GM23338 (cell line): ENCODE measurements at regions not wholly inside any gene's neighbourhood (a gene's known extent, or its start where the extent isn't known, plus 50 kb on each side); places are given as distances from the start of the nearest gene placed in this dataset.

Source experiments
- ATAC-seq: fragments of 200-7000 bp; cut with Tn5 transposase; 3 replicates; pipeline ENCODE4 v1.9.1; 2020
- DNase-seq: peaks from one replicate; pipeline ENCODE4 v3.0.0-alpha.2; 2015; ENCODE audit warnings: low spot score
- H2AFZ ChIP-seq: fragments of 200-600 bp; sonication (generic); 2 replicates; pipeline ENCODE4 v1.8.0; 2016; ENCODE audit warnings: antibody characterized with exemption, mild to moderate bottlenecking, moderate library complexity
- H3F3A ChIP-seq: fragments of 200-600 bp; sonication (generic); replicated peaks from 2 replicates; pipeline ENCODE4 v1.8.0; 2017; ENCODE audit warnings: antibody characterized with exemption, mixed run types, low read depth
- H3K27ac ChIP-seq: fragments of 200-600 bp; sonication (generic); 2 replicates; pipeline ENCODE4 v1.6.1; 2016; ENCODE audit warnings: low read depth
- H3K27me3 ChIP-seq: fragments of 200-600 bp; sonication (generic); 2 replicates; pipeline ENCODE4 v1.8.0; 2016; ENCODE audit warnings: mild to moderate bottlenecking, mixed run types, moderate library complexity; ENCODE audit not compliant: insufficient read depth
- H3K36me3 ChIP-seq: fragments of 200-600 bp; sonication (generic); 2 replicates; pipeline ENCODE4 v1.8.0; 2016; ENCODE audit warnings: mild to moderate bottlenecking; ENCODE audit not compliant: insufficient read depth
- H3K4me1 ChIP-seq: fragments of 200-600 bp; sonication (generic); 2 replicates; pipeline ENCODE4 v1.8.0; 2016; ENCODE audit warnings: mild to moderate bottlenecking, moderate library complexity; ENCODE audit not compliant: insufficient read depth
- H3K4me2 ChIP-seq: fragments of 200-600 bp; sonication (generic); 2 replicates; pipeline ENCODE4 v1.7.1; 2017; ENCODE audit warnings: mixed run types
- H3K4me3 ChIP-seq: fragments of 200-600 bp; sonication (generic); 2 replicates; pipeline ENCODE4 v1.6.1; 2016; ENCODE audit warnings: mixed run types
- H3K79me2 ChIP-seq: fragments of 200-600 bp; sonication (generic); replicated peaks from 2 replicates; pipeline ENCODE4 v1.8.0; 2017; ENCODE audit warnings: mild to moderate bottlenecking; ENCODE audit not compliant: insufficient read depth
- H3K9me2 ChIP-seq: fragments of 200-600 bp; sonication (generic); 2 replicates; pipeline ENCODE4 v1.8.0; 2017; ENCODE audit not compliant: insufficient read depth
- H4K20me1 ChIP-seq: fragments of 200-600 bp; sonication (generic); replicated peaks from 2 replicates; pipeline ENCODE4 v1.8.0; 2017; ENCODE audit warnings: mild to moderate bottlenecking; ENCODE audit not compliant: insufficient read depth
- H3K27ac Mint-ChIP-seq: 2 replicates; pipeline ENCODE4 v1.8.0; 2020; ENCODE audit warnings: inconsistent platforms, mild to moderate bottlenecking, moderate library complexity, mixed read lengths
- H3K27me3 Mint-ChIP-seq: 3 replicates; pipeline ENCODE4 v1.8.0; 2022; ENCODE audit warnings: low read depth, mild to moderate bottlenecking, moderate library complexity, mixed read lengths, inconsistent platforms; ENCODE audit not compliant: insufficient read depth, poor library complexity
- H3K36me3 Mint-ChIP-seq: 3 replicates; pipeline ENCODE4 v1.8.0; 2021; ENCODE audit warnings: low read depth, mild to moderate bottlenecking, inconsistent platforms, moderate library complexity, mixed read lengths
- H3K4me1 Mint-ChIP-seq: 3 replicates; pipeline ENCODE4 v1.8.0; 2020; ENCODE audit warnings: mild to moderate bottlenecking, inconsistent platforms, mixed read lengths
- H3K4me3 Mint-ChIP-seq: 3 replicates; pipeline ENCODE4 v1.8.0; 2021; ENCODE audit warnings: moderate library complexity, mild to moderate bottlenecking, inconsistent platforms, mixed read lengths
- H3K9me3 Mint-ChIP-seq: 3 replicates; pipeline ENCODE4 v1.8.0; 2020; ENCODE audit warnings: moderate library complexity, mild to moderate bottlenecking, inconsistent platforms, mixed read lengths
- CREB1 ChIP-seq: fragments of 250-450 bp; sonication (Bioruptor Pico); IDR thresholded peaks from 2 replicates; pipeline ENCODE4 v1.5.0; 2020; ENCODE audit warnings: low read depth, mild to moderate bottlenecking, moderate library complexity
- CTCF ChIP-seq, 2 experiments: fragments of 200-600 bp in 1 of 2; sonication (generic) in 1 of 2; conservative IDR thresholded peaks; 2 replicates each; pipeline versions ENCODE4 v1.5.1 to v1.6.1; 2016 to 2017; ENCODE audit warnings: antibody characterized with exemption in 2 of 2, low read depth in 2 of 2, mild to moderate bottlenecking in 2 of 2, moderate library complexity in 1 of 2
- ETS1 ChIP-seq: IDR thresholded peaks from 2 replicates; pipeline ENCODE4 v1.6.1; 2016; ENCODE audit warnings: antibody characterized with exemption
- EZH2 ChIP-seq: fragments of 200-600 bp; sonication (generic); IDR thresholded peaks from one replicate; pipeline ENCODE4 v1.8.0; 2017; ENCODE audit warnings: antibody characterized with exemption, mild to moderate bottlenecking, low read depth; ENCODE audit not compliant: unreplicated experiment
- JUNB ChIP-seq: IDR thresholded peaks from one replicate; pipeline ENCODE4 v1.6.1; 2016; ENCODE audit warnings: antibody characterized with exemption; ENCODE audit not compliant: unreplicated experiment
- POLR2AphosphoS5 ChIP-seq: IDR thresholded peaks from 2 replicates; pipeline ENCODE4 v1.6.1; 2016; ENCODE audit warnings: antibody characterized with exemption, low read depth
- STAT1 ChIP-seq: IDR thresholded peaks from one replicate; pipeline ENCODE4 v1.6.1; 2016; ENCODE audit warnings: antibody characterized with exemption; ENCODE audit not compliant: unreplicated experiment
- ZNF462 ChIP-seq: fragments of 250-450 bp; sonication (Bioruptor Pico); IDR thresholded peaks from 2 replicates; pipeline ENCODE4 v1.5.0; 2020; ENCODE audit warnings: mild to moderate bottlenecking, moderate library complexity

- H3K36me3 ChIP-seq: no peaks in the 10 kb centered on the region
- DNase-seq: no peak
- no peak for ATAC-seq
These were observed 237.0 kb downstream of the KIF4B start for GRCh38 chr5:155250596-155250995.

More at GRCh38 chr5:155250596-155250995, 237.0 kb downstream of the KIF4B start:
- H3K27ac Mint-ChIP-seq: no peak overlapping the region
- H3K9me2 ChIP-seq: peaks cover 4% of the 10 kb centered on the region; the same call in 1 of the 2 replicates
- H3K4me1 Mint-ChIP-seq: no peaks in the 10 kb centered on the region
- H3K27me3 Mint-ChIP-seq: no peaks in the 10 kb centered on the region
- H3K4me1 ChIP-seq: no peaks in the 10 kb centered on the region
- H3K27me3 ChIP-seq: no peaks in the 10 kb centered on the region
- no peaks in the 10 kb centered on the region for H3K36me3 Mint-ChIP-seq
- no peak overlapping the region for H3K4me2 ChIP-seq
- no peaks in the 10 kb centered on the region for H3F3A ChIP-seq
- H3K4me3 ChIP-seq: no peak overlapping the region
- no peaks in the 10 kb centered on the region for H4K20me1 ChIP-seq
- TF ChIP-seq JUNB (no peak), STAT1 (no peak), EZH2 (no peak), CTCF (conservative IDR thresholded peaks at IDR 0.05; ENCODE audit: low read depth in 2 of 2) (no peak), ZNF462 (CRISPR knock-in tag) (no peak), ETS1 (no peak), POLR2AphosphoS5 (no peak), CREB1 (no peak)
- H3K27ac ChIP-seq: no peak overlapping the region
- H3K79me2 ChIP-seq: no peaks in the 10 kb centered on the region
- 0 out of 2 replicates have a peak overlapping the region, but pooled peaks have one; percentile 24 for H2AFZ ChIP-seq
- H3K9me3 Mint-ChIP-seq: no peaks in the 10 kb centered on the region
- no peak overlapping the region for H3K4me3 Mint-ChIP-seq
